Left lobe of liver (tissue), 2 donors: ENCODE measurements at regions not wholly inside any gene's neighbourhood (a gene's known extent, or its start where the extent isn't known, plus 50 kb on each side); places are given as distances from the start of the nearest gene placed in this dataset.

Experiments used
- ATAC-seq: fragments of 200-7000 bp; cut with Tn5 transposase; one replicate; pipeline ENCODE4 v1.9.1; 2020; ENCODE audit warnings: mild to moderate bottlenecking, moderate library complexity
- DNase-seq: peaks from one replicate; pipeline ENCODE4 v3.0.0-alpha.2; 2020; ENCODE audit warnings: low spot score
- donor health status: DM: no; HTN: no; CAD: no; lungs with moderate emphysema.
- donor health status: DM: no; HTN: yes; CAD: no.

- ATAC-seq (no peak), DNase-seq (no peak)
Observed at GRCh38 chr5:11977904-11978303, 73.7 kb upstream of the CTNND2 start.

- ATAC-seq (no peak), DNase-seq (no peak)
Observed at GRCh38 chr5:11973469-11973868, 69.2 kb upstream of the CTNND2 start.

GRCh38 chr5:11963227-11963626 is 59.0 kb upstream of the CTNND2 start:
- no peak for ATAC-seq

GRCh38 chr5:11962122-11962521 is 57.9 kb upstream of the CTNND2 start:
- peak; percentile 45 for DNase-seq

More at GRCh38 chr5:11963227-11963626, 59.0 kb upstream of the CTNND2 start:
- no peak for DNase-seq

GRCh38 chr5:11958321-11958720 is 54.1 kb upstream of the CTNND2 start:
- DNase-seq, result no peak
- no peak for ATAC-seq

More at GRCh38 chr5:11962122-11962521, 57.9 kb upstream of the CTNND2 start:
- ATAC-seq, result peak; percentile 85

GRCh38 chr5:11955331-11955730 is 51.1 kb upstream of the CTNND2 start:
- no peak for ATAC-seq
- DNase-seq, result no peak
